ENCODE measurements at regions not wholly inside any gene's neighbourhood (a gene's known extent, or its start where the extent isn't known, plus 50 kb on each side); places are given as distances from the start of the nearest gene placed in this dataset.
A peak's percentile ranks its signal among the peaks of the same experiment; 100 is the strongest.

GRCh38 chr12:98109266-98109665 is 406.1 kb upstream of the TMPO start:
- H3K9ac ChIP-seq, result no peak overlapping the region
- no peak overlapping the region for H3K4me2 ChIP-seq
- H3K27ac ChIP-seq (ENCODE audit: low read depth in 2 of 2, low read length in 1 of 2), result no peak overlapping the region
- no peaks in the 10 kb centered on the region for H3K27me3 ChIP-seq (ENCODE audit: insufficient read depth)
- DNase-seq, result no peak
- no peaks in the 10 kb centered on the region for H4K20me1 ChIP-seq (ENCODE audit: insufficient read depth)
- no peaks in the 10 kb centered on the region for H3K36me3 ChIP-seq (replicated peaks in 1 of 2; ENCODE audit: control insufficient read depth in 1 of 2, insufficient read depth in 2 of 2, low read length in 1 of 2)
- H3K4me1 ChIP-seq (ENCODE audit: control insufficient read depth in 1 of 2, insufficient read depth in 2 of 2, low read depth in 1 of 2, low read length in 1 of 2), result peaks cover 0 to 14% of the 10 kb centered on the region in 2 experiments; a peak in 2 of 4 replicates
- no peaks in the 10 kb centered on the region for H3K9me3 ChIP-seq
- ChIA-PET CTCF (interaction anchor here (1.0 kb wide), 1 partner anchor 10 kb away, joined by 3 read pairs; no protein-coding TSS in a partner anchor), POLR2A (no interaction called here)
- no peaks in the 10 kb centered on the region for H3K9me2 ChIP-seq
- no peak overlapping the region for H2AFZ ChIP-seq (ENCODE audit: low read depth)
- 8% methylated on average over 3 of the region's 3 CpGs for WGBS (ENCODE audit: low lambda C conversion rate)
- H3K79me2 ChIP-seq (ENCODE audit: insufficient read depth), result no peaks in the 10 kb centered on the region
- TF ChIP-seq FOXM1 (IDR thresholded peaks at IDR 0.05; ENCODE audit: low read depth), result no peak
- no peak overlapping the region for H3K4me3 ChIP-seq (ENCODE audit: low read depth in 2 of 2, low read length in 1 of 2)
- H3F3A ChIP-seq (replicated peaks; ENCODE audit: insufficient read depth), result no peaks in the 10 kb centered on the region

GRCh38 chr12:98110536-98110935 is 404.9 kb upstream of the TMPO start:
- TF ChIP-seq YY1 (IDR thresholded peaks at IDR 0.05; ENCODE audit: low read depth) (no peak), MXI1 (IDR thresholded peaks at IDR 0.05; ENCODE audit: low read depth, low read length) (peak; percentile 15; the same call in 1 of the 2 replicates), FOSL2 (IDR thresholded peaks at IDR 0.05; ENCODE audit: borderline replicate concordance, low read depth) (no peak), RCOR1 (IDR thresholded peaks at IDR 0.05; ENCODE audit: low read length) (peak; percentile 13; the same call in 1 of the 2 replicates), NFIC (IDR thresholded peaks at IDR 0.05; ENCODE audit: borderline replicate concordance) (no peak), EP300 (IDR thresholded peaks at IDR 0.05; ENCODE audit: borderline replicate concordance in 1 of 2, low read depth in 1 of 2, low read length in 1 of 2) (peak in 1 of 2 experiments; percentile 55; a peak in 1 of 4 replicates), GATA2 (CRISPR knock-in tag; IDR thresholded peaks at IDR 0.05) (peak; percentile 69)
- Histone ChIP-seq H3K27me3 (ENCODE audit: insufficient read depth) (no peaks in the 10 kb centered on the region), H2AFZ (ENCODE audit: low read depth) (no peak overlapping the region), H3K4me3 (ENCODE audit: low read depth in 2 of 2, low read length in 1 of 2) (no peak overlapping the region), H3K27ac (ENCODE audit: low read depth in 2 of 2, low read length in 1 of 2) (peak overlapping the region in 1 of 2 experiments; percentile 23; a peak in 2 of 4 replicates), H3K4me2 (no peak overlapping the region), H4K20me1 (ENCODE audit: insufficient read depth) (no peaks in the 10 kb centered on the region), H3K9ac (no peak overlapping the region), H3F3A (replicated peaks; ENCODE audit: insufficient read depth) (no peaks in the 10 kb centered on the region), H3K4me1 (ENCODE audit: control insufficient read depth in 1 of 2, insufficient read depth in 2 of 2, low read depth in 1 of 2, low read length in 1 of 2) (peaks cover 0 to 14% of the 10 kb centered on the region in 2 experiments; a peak in 2 of 4 replicates), H3K9me2 (no peaks in the 10 kb centered on the region), H3K79me2 (ENCODE audit: insufficient read depth) (no peaks in the 10 kb centered on the region), H3K9me3 (no peaks in the 10 kb centered on the region), H3K36me3 (replicated peaks in 1 of 2; ENCODE audit: control insufficient read depth in 1 of 2, insufficient read depth in 2 of 2, low read length in 1 of 2) (no peaks in the 10 kb centered on the region)
- ChIA-PET POLR2A (no interaction called here), CTCF (interaction anchor here (1.0 kb wide), 1 partner anchor 11 kb away, joined by 3 read pairs; no protein-coding TSS in a partner anchor)
- peak; percentile 12 for DNase-seq
- 19% methylated on average over 8 of the region's 8 CpGs for WGBS (ENCODE audit: low lambda C conversion rate)

DNA sequence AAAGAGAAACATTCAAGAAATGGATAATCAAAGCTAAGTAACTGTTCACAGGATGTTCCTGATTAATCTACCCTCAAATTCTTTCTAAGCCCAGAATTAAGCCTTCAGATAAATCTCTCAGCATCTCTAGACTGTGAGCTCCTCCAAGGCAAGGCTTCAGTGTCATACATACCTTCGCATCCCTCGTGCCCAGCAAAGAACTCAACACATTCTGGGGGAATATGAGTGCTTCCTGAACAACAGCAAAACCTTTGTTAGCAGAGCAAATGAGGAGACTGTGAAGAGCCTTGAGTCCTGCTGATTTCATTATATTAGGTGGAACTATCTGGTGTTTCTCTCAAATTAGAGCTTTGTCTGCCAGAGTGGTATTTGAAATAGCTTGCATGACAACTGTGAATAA is 401.8 kb upstream of the TMPO start:
- Histone ChIP-seq H3K9me2 (no peaks in the 10 kb centered on the region), H3K9me3 (no peaks in the 10 kb centered on the region), H3K27me3 (ENCODE audit: insufficient read depth) (no peaks in the 10 kb centered on the region), H3K36me3 (replicated peaks in 1 of 2; ENCODE audit: control insufficient read depth in 1 of 2, insufficient read depth in 2 of 2, low read length in 1 of 2) (no peaks in the 10 kb centered on the region), H3K9ac (no peak overlapping the region), H2AFZ (ENCODE audit: low read depth) (no peak overlapping the region), H3K27ac (ENCODE audit: low read depth in 2 of 2, low read length in 1 of 2) (no peak overlapping the region), H3K4me3 (ENCODE audit: low read depth in 2 of 2, low read length in 1 of 2) (no peak overlapping the region), H4K20me1 (ENCODE audit: insufficient read depth) (no peaks in the 10 kb centered on the region), H3F3A (replicated peaks; ENCODE audit: insufficient read depth) (no peaks in the 10 kb centered on the region), H3K79me2 (ENCODE audit: insufficient read depth) (no peaks in the 10 kb centered on the region), H3K4me1 (ENCODE audit: control insufficient read depth in 1 of 2, insufficient read depth in 2 of 2, low read depth in 1 of 2, low read length in 1 of 2) (peaks cover 0 to 14% of the 10 kb centered on the region in 2 experiments; a peak in 2 of 4 replicates), H3K4me2 (no peak overlapping the region)
- 15% methylated on average over 2 of the region's 2 CpGs for WGBS (ENCODE audit: low lambda C conversion rate)
- DNase-seq, result no peak
- TF ChIP-seq MAX (IDR thresholded peaks at IDR 0.05; ENCODE audit: low read depth) (no peak), FOSL2 (IDR thresholded peaks at IDR 0.05; ENCODE audit: borderline replicate concordance, low read depth) (no peak), YY1 (IDR thresholded peaks at IDR 0.05; ENCODE audit: low read depth) (no peak), PBX3 (IDR thresholded peaks at IDR 0.05) (no peak), CTCF (IDR thresholded peaks at IDR 0.05) (no peak), IRF3 (IDR thresholded peaks at IDR 0.05; ENCODE audit: low read depth, low read length) (no peak), FOXM1 (IDR thresholded peaks at IDR 0.05; ENCODE audit: low read depth) (no peak), TEAD4 (IDR thresholded peaks at IDR 0.05; ENCODE audit: borderline replicate concordance, insufficient read depth) (no peak), POLR2AphosphoS5 (IDR thresholded peaks at IDR 0.05; ENCODE audit: low read depth, low read length) (no peak), MEF2A (IDR thresholded peaks at IDR 0.05; ENCODE audit: borderline replicate concordance, low read depth) (no peak)
- POLR2A ChIA-PET, result no interaction called here
- CTCF ChIA-PET, result interaction anchor here (1.0 to 1.5 kb wide), 2 partner anchors 10 to 13 kb away, joined by 3 to 4 read pairs; no protein-coding TSS in a partner anchor

Measured in SK-N-SH (cell line).